H9 (cell line): ENCODE measurements at regions not wholly inside any gene's neighbourhood (a gene's known extent, or its start where the extent isn't known, plus 50 kb on each side); places are given as distances from the start of the nearest gene placed in this dataset.

Experiments
- DNase-seq: peaks from one replicate; pipeline ENCODE4 v3.0.0-alpha.2; 2017
- H2AFZ ChIP-seq: one replicate; pipeline ENCODE4 v1.6.1; 2013; ENCODE audit warnings: mild to moderate bottlenecking, low read length, control low read depth, moderate library complexity
- H2AK5ac ChIP-seq: 2 replicates; pipeline ENCODE4 v1.6.1; 2013; ENCODE audit warnings: low read length, control low read depth, mixed read lengths; ENCODE audit not compliant: insufficient read length
- H2BK120ac ChIP-seq: one replicate; pipeline ENCODE4 v1.6.1; 2013; ENCODE audit warnings: low read depth, mild to moderate bottlenecking, low read length, control low read depth, inconsistent platforms; ENCODE audit not compliant: poor library complexity, severe bottlenecking
- H2BK12ac ChIP-seq: 2 replicates; pipeline ENCODE4 v1.6.1; 2013; ENCODE audit warnings: low read length, control low read depth, mixed read lengths, low read depth; ENCODE audit not compliant: insufficient read length
- H2BK15ac ChIP-seq: 2 replicates; pipeline ENCODE4 v1.6.1; 2013; ENCODE audit warnings: low read depth, low read length, control low read depth
- H2BK20ac ChIP-seq: one replicate; pipeline ENCODE4 v1.6.1; 2013; ENCODE audit warnings: low read depth, mild to moderate bottlenecking, low read length, control low read depth, inconsistent platforms; ENCODE audit not compliant: poor library complexity, severe bottlenecking
- H2BK5ac ChIP-seq: 2 replicates; pipeline ENCODE4 v1.6.1; 2013; ENCODE audit warnings: low read length, control low read depth, mixed read lengths; ENCODE audit not compliant: insufficient read length
- H3K14ac ChIP-seq: 2 replicates; pipeline ENCODE4 v1.6.1; 2013; ENCODE audit warnings: low read length, control low read depth; ENCODE audit not compliant: insufficient read depth
- H3K18ac ChIP-seq: 2 replicates; pipeline ENCODE4 v1.6.1; 2013; ENCODE audit warnings: low read depth, mild to moderate bottlenecking, mixed read lengths, low read length, control low read depth; ENCODE audit not compliant: insufficient read length
- H3K23ac ChIP-seq: 2 replicates; pipeline ENCODE4 v1.6.1; 2013; ENCODE audit warnings: low read length, control low read depth, mixed read lengths, low read depth; ENCODE audit not compliant: insufficient read length
- H3K23me2 ChIP-seq: 2 replicates; pipeline ENCODE4 v1.6.1; 2013; ENCODE audit warnings: low read depth, mild to moderate bottlenecking, mixed read lengths, low read length, control low read depth; ENCODE audit not compliant: insufficient read length, poor library complexity, severe bottlenecking
- H3K27ac ChIP-seq: 2 replicates; pipeline ENCODE4 v1.5.1; 2013; ENCODE audit warnings: low read length, control low read depth, mixed read lengths, low read depth; ENCODE audit not compliant: insufficient read length
- H3K27me3 ChIP-seq: 2 replicates; pipeline ENCODE4 v1.6.1; 2013; ENCODE audit warnings: low read length, control low read depth, inconsistent platforms; ENCODE audit not compliant: insufficient read depth
- H3K4ac ChIP-seq: 2 replicates; pipeline ENCODE4 v1.6.1; 2013; ENCODE audit warnings: low read depth, mild to moderate bottlenecking, control low read depth, inconsistent platforms, low read length, moderate library complexity
- H3K4me1 ChIP-seq: 2 replicates; pipeline ENCODE4 v1.6.1; 2013; ENCODE audit warnings: low read length, control low read depth, inconsistent platforms; ENCODE audit not compliant: insufficient read depth
- H3K4me2 ChIP-seq: 2 replicates; pipeline ENCODE4 v1.6.1; 2013; ENCODE audit warnings: low read length, control low read depth, mixed read lengths; ENCODE audit not compliant: insufficient read length, insufficient read depth
- H3K56ac ChIP-seq: 2 replicates; pipeline ENCODE4 v1.6.1; 2013; ENCODE audit warnings: low read depth, mild to moderate bottlenecking, mixed read lengths, low read length, control low read depth; ENCODE audit not compliant: insufficient read length
- H3K79me1 ChIP-seq: 2 replicates; pipeline ENCODE4 v1.6.1; 2013; ENCODE audit warnings: low read depth, mild to moderate bottlenecking, moderate library complexity, low read length, control low read depth, inconsistent platforms; ENCODE audit not compliant: insufficient read depth, poor library complexity, severe bottlenecking
- H3K79me2 ChIP-seq: 2 replicates; pipeline ENCODE4 v1.6.1; 2013; ENCODE audit warnings: low read length, control low read depth, inconsistent platforms; ENCODE audit not compliant: insufficient read depth
- H3K9ac ChIP-seq: 2 replicates; pipeline ENCODE4 v1.6.1; 2013; ENCODE audit warnings: low read length, control low read depth, mixed read lengths; ENCODE audit not compliant: insufficient read length; ENCODE audit errors: extremely low read depth
- H3K9me3 ChIP-seq: one replicate; pipeline ENCODE4 v1.6.1; 2013; ENCODE audit warnings: low read depth, low read length, inconsistent platforms; ENCODE audit not compliant: control insufficient read depth
- H3T11ph ChIP-seq: one replicate; pipeline ENCODE4 v1.6.1; 2013; ENCODE audit warnings: mild to moderate bottlenecking, low read length, control low read depth, inconsistent platforms
- H4K20me1 ChIP-seq: one replicate; pipeline ENCODE4 v1.6.1; 2013; ENCODE audit not compliant: control insufficient read depth, insufficient read length, insufficient read depth
- H4K5ac ChIP-seq: 2 replicates; pipeline ENCODE4 v1.6.1; 2013; ENCODE audit warnings: low read depth, mild to moderate bottlenecking, mixed read lengths, low read length, control low read depth; ENCODE audit not compliant: insufficient read length
- H4K8ac ChIP-seq: replicated peaks from 2 replicates; pipeline ENCODE4 v1.6.1; 2013; ENCODE audit warnings: low read length, control low read depth, mixed read lengths, low read depth; ENCODE audit not compliant: insufficient read length
- H4K91ac ChIP-seq: 2 replicates; pipeline ENCODE4 v1.6.1; 2013; ENCODE audit warnings: low read depth, mild to moderate bottlenecking, moderate library complexity, mixed read lengths, low read length, control low read depth; ENCODE audit not compliant: insufficient read length
- H3K27ac Mint-ChIP-seq, 3 experiments: 2 replicates in 2 of 3; 3 replicates in 1 of 3; pipeline ENCODE4 v1.8.0; 2020 to 2021; ENCODE audit warnings: mixed read lengths in 3 of 3, mild to moderate bottlenecking in 1 of 3, moderate library complexity in 1 of 3
- H3K27me3 Mint-ChIP-seq: 2 replicates; pipeline ENCODE4 v1.8.0; 2021; ENCODE audit warnings: low read depth, mild to moderate bottlenecking, moderate library complexity, mixed read lengths
- H3K36me3 Mint-ChIP-seq, 3 experiments: 2 replicates in 2 of 3; 3 replicates in 1 of 3; pipeline ENCODE4 v1.8.0; 2020 to 2021; ENCODE audit warnings: low read depth in 3 of 3, mixed read lengths in 3 of 3; ENCODE audit not compliant: insufficient read depth in 1 of 3
- H3K4me1 Mint-ChIP-seq, 2 experiments: 2 replicates each; pipeline ENCODE4 v1.8.0; 2020; ENCODE audit warnings: mixed read lengths in 2 of 2
- H3K4me3 Mint-ChIP-seq, 2 experiments: 2 replicates in 1 of 2; 3 replicates in 1 of 2; pipeline ENCODE4 v1.8.0; 2020 to 2021; ENCODE audit warnings: mild to moderate bottlenecking in 2 of 2, mixed read lengths in 2 of 2, moderate library complexity in 1 of 2
- H3K9me3 Mint-ChIP-seq, 2 experiments: 2 replicates in 1 of 2; 3 replicates in 1 of 2; pipeline ENCODE4 v1.8.0; 2020; ENCODE audit warnings: mild to moderate bottlenecking in 2 of 2, mixed read lengths in 2 of 2, moderate library complexity in 1 of 2
- WGBS: extraction: QIAGEN DNeasy Blood & Tissue Kit; methylation state at CpG from one replicate; pipeline ENCODE4 v1.1.7; 2013; ENCODE audit warnings: missing lambda C conversion rate, low lambda C conversion rate, mixed read lengths; ENCODE audit not compliant: insufficient read length; ENCODE audit errors: extremely low coverage; 5-methylcytosine and 5-hydroxymethylcytosine counted together
- TF ChIP-seq, protein P1 (sequence below): fragments of 200-600 bp; sonication (generic); conservative IDR thresholded peaks from 3 replicates; pipeline ENCODE4 v1.8.0; 2021; ENCODE audit warnings: antibody characterized with exemption, mild to moderate bottlenecking

DNA sequence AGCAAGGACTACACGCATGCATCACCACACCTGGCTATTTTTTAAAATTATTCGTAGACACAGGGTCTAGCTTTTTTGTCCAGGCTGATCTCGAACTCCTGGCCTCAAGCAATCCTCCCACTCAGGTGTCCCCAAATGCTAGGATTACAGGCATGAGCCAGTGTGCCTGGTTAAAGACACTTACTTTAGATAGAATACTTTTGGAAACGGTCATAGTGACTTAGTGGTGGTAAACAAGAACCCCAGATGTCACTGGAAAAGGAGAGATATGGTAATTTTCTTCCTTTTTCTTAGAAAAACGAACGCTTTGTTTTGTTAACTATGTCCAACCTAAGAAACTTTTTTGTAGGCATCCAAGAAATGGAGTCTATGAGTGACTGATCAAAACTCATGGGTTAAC, 137.3 kb downstream of the TFAP2B start:
- Histone ChIP-seq H2AK5ac (no peak overlapping the region), H3K27ac (no peak overlapping the region), H2BK20ac (no peak overlapping the region), H3K23ac (no peak overlapping the region), H3K4me1 (no peaks in the 10 kb centered on the region; the same call in 1 of the 2 replicates), H2BK5ac (no peak overlapping the region), H3K4ac (no peak overlapping the region), H3K27me3 (no peaks in the 10 kb centered on the region), H3K4me2 (no peak overlapping the region), H3K23me2 (no peaks in the 10 kb centered on the region), H3K79me1 (no peaks in the 10 kb centered on the region), H4K5ac (no peak overlapping the region), H3T11ph (no peak overlapping the region), H4K8ac (no peak overlapping the region), H2BK15ac (no peak overlapping the region), H3K9ac (no peak overlapping the region), H3K79me2 (no peaks in the 10 kb centered on the region), H4K20me1 (no peaks in the 10 kb centered on the region), H3K9me3 (no peaks in the 10 kb centered on the region), H3K56ac (no peak overlapping the region), H2BK120ac (no peak overlapping the region), H4K91ac (no peak overlapping the region), H3K18ac (no peak overlapping the region), H3K14ac (no peak overlapping the region), H2BK12ac (no peak overlapping the region), H2AFZ (no peak overlapping the region)
- peaks cover 18 to 24% of the 10 kb centered on the region in 2 experiments for H3K4me1 Mint-ChIP-seq
- no CpG with 5 or more reads among the region's 6 CpGs for WGBS
- TF ChIP-seq, protein P1, sequence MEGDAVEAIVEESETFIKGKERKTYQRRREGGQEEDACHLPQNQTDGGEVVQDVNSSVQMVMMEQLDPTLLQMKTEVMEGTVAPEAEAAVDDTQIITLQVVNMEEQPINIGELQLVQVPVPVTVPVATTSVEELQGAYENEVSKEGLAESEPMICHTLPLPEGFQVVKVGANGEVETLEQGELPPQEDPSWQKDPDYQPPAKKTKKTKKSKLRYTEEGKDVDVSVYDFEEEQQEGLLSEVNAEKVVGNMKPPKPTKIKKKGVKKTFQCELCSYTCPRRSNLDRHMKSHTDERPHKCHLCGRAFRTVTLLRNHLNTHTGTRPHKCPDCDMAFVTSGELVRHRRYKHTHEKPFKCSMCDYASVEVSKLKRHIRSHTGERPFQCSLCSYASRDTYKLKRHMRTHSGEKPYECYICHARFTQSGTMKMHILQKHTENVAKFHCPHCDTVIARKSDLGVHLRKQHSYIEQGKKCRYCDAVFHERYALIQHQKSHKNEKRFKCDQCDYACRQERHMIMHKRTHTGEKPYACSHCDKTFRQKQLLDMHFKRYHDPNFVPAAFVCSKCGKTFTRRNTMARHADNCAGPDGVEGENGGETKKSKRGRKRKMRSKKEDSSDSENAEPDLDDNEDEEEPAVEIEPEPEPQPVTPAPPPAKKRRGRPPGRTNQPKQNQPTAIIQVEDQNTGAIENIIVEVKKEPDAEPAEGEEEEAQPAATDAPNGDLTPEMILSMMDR: no peak
- DNase-seq: no peak
- no peak overlapping the region for H3K4me3 Mint-ChIP-seq
- no peaks in the 10 kb centered on the region for H3K9me3 Mint-ChIP-seq
- no peaks in the 10 kb centered on the region for H3K27me3 Mint-ChIP-seq
- H3K27ac Mint-ChIP-seq: no peak overlapping the region
- no peaks in the 10 kb centered on the region for H3K36me3 Mint-ChIP-seq
